ENCODE measurements at regions not wholly inside any gene's neighbourhood (a gene's known extent, or its start where the extent isn't known, plus 50 kb on each side); places are given as distances from the start of the nearest gene placed in this dataset.

GRCh38 chr13:46492946-46493345 lies 60.0 kb upstream of the LRCH1 start:
- no peak for TF ChIP-seq POLR2A (IDR thresholded peaks at IDR 0.05)
- TF ChIP-seq, protein P1, sequence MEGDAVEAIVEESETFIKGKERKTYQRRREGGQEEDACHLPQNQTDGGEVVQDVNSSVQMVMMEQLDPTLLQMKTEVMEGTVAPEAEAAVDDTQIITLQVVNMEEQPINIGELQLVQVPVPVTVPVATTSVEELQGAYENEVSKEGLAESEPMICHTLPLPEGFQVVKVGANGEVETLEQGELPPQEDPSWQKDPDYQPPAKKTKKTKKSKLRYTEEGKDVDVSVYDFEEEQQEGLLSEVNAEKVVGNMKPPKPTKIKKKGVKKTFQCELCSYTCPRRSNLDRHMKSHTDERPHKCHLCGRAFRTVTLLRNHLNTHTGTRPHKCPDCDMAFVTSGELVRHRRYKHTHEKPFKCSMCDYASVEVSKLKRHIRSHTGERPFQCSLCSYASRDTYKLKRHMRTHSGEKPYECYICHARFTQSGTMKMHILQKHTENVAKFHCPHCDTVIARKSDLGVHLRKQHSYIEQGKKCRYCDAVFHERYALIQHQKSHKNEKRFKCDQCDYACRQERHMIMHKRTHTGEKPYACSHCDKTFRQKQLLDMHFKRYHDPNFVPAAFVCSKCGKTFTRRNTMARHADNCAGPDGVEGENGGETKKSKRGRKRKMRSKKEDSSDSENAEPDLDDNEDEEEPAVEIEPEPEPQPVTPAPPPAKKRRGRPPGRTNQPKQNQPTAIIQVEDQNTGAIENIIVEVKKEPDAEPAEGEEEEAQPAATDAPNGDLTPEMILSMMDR (IDR thresholded peaks at IDR 0.05) = peak; percentile 59 to 75 (median 66)
